ENCODE measurements at regions not wholly inside any gene's neighbourhood (a gene's known extent, or its start where the extent isn't known, plus 50 kb on each side); places are given as distances from the start of the nearest gene placed in this dataset.

DNA sequence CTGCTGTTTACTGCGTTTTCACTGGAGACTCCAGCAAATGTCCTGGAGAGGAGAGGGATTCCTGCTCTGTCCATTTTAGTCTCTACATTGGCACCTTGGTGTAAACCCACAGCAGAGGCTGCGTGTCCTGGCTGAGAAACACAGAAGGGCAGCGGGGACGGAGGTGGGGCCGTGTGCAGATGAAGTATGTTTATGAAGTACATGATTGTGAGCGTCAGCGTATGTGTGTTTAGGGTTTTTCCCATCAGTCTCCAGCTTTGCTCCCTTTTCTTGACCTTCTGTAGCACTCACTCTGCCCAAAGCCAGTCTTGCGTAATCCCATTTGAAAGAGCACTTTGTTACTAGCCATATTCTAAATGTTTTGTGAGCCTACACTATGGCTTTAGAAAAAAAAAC lies 750.7 kb upstream of the SORCS1 start:
- TF ChIP-seq, protein P1, sequence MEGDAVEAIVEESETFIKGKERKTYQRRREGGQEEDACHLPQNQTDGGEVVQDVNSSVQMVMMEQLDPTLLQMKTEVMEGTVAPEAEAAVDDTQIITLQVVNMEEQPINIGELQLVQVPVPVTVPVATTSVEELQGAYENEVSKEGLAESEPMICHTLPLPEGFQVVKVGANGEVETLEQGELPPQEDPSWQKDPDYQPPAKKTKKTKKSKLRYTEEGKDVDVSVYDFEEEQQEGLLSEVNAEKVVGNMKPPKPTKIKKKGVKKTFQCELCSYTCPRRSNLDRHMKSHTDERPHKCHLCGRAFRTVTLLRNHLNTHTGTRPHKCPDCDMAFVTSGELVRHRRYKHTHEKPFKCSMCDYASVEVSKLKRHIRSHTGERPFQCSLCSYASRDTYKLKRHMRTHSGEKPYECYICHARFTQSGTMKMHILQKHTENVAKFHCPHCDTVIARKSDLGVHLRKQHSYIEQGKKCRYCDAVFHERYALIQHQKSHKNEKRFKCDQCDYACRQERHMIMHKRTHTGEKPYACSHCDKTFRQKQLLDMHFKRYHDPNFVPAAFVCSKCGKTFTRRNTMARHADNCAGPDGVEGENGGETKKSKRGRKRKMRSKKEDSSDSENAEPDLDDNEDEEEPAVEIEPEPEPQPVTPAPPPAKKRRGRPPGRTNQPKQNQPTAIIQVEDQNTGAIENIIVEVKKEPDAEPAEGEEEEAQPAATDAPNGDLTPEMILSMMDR (IDR thresholded peaks at IDR 0.05) = no peak
- TF ChIP-seq POLR2A (IDR thresholded peaks at IDR 0.05) = no peak

All from heart left ventricle (tissue), 13 donors.